Left renal pelvis (tissue), 4 donors: ENCODE measurements at regions not wholly inside any gene's neighbourhood (a gene's known extent, or its start where the extent isn't known, plus 50 kb on each side); places are given as distances from the start of the nearest gene placed in this dataset.

Experiments
- DNase-seq, 4 donors: peaks; one replicate each; pipeline ENCODE4 v3.0.0-alpha.2; 2013; ENCODE audit warnings: low read depth in 4 of 4, low spot score in 3 of 4

GRCh38 chr16:77551357-77551756 is 116.5 kb upstream of the ADAMTS18 start:
- no peak for DNase-seq

DNA sequence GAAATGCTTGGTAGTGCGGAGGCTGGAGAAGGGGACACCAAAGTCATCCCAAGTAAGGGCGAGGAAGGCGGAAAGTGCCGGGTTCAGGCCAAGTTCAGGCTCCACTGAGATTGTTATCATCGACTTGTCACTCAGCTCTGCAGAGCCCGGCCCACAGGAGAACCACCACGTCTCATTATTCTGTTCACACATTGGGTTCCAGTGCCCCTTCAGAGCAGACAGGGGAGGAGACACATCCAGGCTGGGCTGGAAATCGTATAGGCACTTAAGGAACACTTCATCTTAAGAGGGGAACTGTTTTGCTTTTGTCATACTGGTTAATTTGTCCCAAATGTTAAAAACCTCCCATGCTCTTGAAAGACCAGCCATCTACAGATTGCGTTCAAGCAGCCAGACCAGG is 118.3 kb upstream of the ADAMTS18 start:
- DNase-seq: no peak

DNA sequence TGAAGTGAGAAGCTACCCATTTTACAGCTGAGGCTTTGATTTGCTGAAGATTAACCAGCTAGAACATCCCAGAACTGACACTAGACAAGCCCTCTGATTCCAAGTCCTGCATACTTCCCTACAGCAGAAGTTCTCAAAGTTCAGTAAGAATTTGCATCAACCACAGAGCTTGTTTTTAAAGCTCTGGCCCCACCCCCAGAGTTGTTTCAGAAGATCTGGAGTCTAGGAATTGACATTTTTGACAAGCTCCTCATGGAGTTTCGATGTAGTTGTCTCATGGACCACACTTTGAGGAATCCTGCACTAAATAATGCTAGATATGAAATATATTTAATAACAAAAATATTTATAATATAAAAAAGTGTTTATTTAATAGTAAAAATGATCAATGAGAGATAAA is 120.3 kb upstream of the ADAMTS18 start:
- no peak for DNase-seq

GRCh38 chr16:77555791-77556190 is 121.0 kb upstream of the ADAMTS18 start:
- peak in 2 of 4 donors; percentile 19 to 24 for DNase-seq

DNA sequence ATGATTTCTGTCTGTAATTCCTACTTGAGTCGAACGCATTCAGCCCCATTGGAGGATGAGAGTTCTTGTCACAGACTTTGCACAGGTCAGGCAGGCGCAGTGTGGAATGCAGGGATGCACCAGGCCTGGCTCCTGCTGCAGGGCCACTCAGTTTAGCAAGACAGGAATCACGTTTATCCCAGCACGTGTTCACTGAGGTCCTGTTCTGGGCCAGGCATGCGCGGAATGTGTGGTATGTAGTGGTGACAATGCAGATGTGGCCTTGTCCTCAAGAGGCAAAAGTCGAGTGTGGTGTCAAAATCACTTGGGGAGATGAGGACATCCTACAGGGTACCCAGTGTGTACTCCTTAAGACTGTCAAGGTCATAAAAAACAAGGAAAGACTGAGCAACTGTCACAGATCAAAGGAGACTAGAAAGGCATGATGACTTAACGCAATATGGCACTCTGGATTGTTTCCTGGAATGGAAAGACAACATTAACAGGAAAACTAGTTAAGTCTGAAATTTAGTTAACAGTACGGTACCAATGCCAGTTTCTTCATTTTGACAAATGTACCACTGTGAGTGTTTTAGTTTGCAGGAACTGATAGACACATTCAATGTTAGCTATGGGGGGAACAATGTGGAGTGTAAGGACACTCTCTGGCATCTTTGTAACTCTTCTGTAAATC is 121.5 kb upstream of the ADAMTS18 start:
- peak in 2 of 4 donors; percentile 18 to 21 for DNase-seq

DNA sequence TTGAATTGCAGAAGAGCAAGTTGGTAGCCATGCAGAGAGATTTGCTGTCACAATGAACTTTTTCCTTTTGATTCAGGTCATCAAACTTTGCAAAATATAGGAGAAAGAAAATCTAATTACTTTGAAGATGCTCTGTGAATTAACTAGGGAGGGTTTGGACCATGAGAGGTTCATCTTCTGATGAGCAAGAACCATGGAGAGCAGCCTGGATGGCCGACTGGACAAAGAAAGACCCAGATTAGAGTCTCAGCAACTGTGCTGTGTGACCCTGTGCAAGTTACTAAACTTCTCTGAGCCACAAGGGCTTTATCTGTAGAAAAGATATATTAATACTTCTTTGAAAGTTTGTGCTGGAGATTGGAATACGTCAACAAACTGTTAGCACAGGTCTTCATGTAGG is 122.6 kb upstream of the ADAMTS18 start:
- DNase-seq: no peak

GRCh38 chr16:77558786-77559185 is 124.0 kb upstream of the ADAMTS18 start:
- no peak for DNase-seq

DNA sequence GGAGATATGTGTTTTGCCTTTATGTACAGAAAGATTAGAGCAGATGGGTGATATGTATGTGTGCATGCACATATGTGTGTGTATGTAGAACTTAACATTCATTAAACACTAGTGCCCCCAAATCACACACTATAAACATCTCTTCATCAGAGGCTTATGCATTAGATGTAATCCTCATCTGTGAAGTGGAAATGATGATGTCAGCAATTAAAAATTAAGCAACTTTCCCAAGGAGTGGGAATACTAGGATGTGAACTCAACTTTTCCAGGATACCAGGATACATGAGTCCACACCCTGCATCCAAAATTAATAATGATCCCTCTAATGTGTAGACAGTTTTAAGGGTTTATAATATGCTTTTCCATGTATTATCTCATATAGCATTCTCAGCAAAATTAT is 127.7 kb upstream of the ADAMTS18 start:
- DNase-seq: no peak

- DNase-seq: no peak
Measured at GRCh38 chr16:77564791-77565390, 130.1 kb upstream of the ADAMTS18 start.

DNA sequence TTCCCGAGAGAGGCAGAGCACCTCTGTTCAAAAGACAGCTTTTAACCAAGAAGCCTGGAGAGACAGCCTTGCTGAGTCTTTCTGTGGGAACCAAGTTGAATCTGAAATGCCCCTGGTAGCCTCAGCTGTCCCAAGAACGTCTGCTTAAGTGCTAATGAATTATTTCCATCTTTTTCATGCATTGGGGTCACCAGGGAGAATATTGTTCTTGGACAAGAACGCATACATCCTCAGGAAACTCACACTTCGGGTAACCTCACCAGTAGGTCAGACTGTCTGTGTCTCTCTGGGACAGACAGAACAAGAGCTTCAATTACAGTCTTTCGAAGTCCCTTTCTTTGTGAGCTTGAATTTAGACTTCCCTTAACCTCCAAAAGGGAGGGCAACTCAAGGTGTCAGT is 134.6 kb upstream of the ADAMTS18 start:
- no peak for DNase-seq

DNA sequence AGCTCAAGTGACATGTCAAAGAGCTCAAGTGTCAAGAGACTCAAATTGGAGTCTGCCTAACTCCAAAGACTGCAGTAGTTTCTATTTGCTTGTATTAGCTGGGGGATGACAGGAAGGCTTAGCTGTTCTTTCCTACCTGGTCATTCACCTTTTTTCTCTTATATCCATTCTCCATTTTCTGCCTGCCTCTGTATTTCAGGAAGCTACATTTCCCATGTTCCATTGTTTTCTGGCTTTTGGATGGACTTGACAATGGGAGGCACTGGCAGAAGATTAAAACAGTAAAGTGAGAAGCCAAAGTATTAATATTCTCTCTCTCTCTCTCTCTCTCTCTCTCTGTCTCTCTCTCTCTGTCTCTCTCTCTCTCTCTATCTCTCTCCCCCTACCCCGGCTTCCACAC is 135.7 kb upstream of the ADAMTS18 start:
- no peak for DNase-seq

DNA sequence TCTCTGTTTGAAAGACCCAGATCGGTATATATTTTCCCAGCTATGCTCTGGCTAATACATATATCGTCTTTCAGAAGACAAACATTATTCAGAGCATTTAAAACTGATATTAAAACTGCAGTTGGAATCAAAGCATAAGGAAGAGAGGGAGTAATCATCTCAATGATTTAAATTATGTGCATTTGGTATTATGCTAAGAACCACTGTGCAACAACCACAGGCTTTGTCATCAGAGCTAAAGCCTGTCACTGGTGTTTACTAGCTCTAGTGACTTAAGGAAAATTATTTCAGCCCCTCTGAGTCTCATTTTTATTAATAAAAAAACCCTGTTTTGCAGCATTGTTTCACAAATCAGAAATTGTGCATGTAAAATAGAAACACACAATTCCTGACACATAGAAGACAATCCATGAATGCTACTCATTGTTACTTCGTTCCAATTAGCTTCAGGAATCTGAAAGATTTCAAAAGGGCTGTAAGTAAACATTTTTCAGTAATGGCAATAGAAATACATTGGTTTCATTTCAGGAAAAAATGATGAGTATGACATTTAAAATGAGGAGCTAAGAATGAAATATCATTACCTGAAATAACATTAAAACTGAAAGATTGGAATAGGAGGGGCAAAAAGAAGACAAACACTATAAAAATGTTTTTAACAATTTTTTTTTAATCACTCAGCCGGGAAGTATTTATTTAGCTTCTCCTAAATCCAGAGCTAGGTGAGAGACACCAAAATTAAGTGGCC is 136.5 kb upstream of the ADAMTS18 start:
- no peak for DNase-seq

DNA sequence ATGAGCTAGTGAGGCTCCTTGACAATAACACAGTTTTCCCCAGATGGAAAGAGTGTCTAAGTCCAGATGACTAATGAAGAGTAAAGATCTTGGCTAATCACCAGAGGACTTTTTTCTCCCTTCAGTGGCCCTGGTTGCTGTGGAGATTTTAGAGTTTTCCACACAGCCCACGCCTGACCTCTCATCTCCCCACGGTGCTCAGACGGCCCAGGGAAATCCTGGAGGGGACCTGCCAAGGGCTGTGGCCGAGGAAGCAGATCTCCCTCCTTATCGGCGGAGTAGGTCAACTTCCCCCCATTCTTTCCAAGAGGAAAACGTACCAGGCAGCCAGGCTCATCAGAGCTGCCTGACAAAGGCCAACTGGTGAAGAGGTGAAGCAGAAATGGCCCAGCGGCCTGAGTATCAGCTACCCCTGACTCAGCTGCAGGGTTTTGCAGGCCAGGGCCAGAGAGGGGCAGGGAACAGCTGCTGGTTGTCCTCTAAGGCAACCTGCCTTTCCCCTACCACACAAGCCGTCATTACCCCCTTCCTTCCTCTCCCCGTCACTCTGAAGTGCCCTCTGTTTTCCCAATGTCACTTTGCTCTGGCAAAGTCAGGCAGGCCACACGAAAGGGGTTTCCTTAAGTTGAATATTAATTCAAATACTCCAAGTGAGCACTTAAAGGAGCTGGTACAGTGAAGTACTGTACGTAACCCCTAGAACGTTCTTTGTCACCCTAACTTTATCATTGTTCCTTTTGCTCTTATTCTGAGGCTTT is 140.2 kb upstream of the ADAMTS18 start:
- no peak for DNase-seq

DNA sequence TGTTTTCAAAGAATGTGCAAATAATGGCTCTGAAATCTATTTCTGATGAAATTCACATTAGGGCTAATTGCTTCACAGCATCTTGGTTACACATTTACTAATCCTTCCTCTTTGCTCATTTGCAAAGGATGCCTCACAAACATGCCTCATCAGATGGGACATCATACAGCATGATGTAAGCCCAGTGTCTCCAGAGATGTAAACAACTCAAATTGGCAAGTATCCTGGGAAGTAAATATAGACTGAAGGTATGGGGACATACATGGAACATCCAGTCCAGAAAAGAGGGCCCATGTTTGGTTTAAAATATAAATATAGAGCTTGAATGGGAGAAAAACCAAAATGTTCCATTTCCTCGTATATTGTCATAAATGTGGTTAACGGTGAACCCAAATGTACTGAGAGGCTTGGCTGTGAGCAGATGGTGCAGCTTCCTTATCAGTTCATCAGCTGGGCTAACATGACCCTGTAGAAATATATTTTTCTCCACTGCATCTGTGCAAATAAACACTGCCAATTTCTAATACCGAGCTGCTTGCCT is 142.9 kb upstream of the NUDT7 start:
- DNase-seq: no peak

DNA sequence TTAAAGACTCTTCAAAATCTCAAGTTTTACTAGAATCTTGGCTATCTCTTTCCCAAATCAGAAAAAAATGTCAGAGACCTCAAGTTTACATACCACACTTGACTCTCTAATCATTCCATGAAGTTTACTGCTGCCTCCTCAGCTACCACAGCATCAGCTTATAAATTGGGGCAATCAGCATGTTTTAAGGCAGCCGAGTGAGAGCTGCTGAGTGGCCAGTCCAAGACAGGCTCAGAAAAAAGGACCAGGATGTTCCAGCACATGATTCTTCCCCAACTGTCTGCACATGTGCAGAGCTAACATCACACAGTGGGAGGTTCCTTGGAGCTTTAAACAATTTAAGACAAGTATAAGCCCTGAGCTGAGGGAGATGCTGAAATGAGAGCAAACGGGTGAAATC is 140.6 kb upstream of the NUDT7 start:
- DNase-seq: no peak

GRCh38 chr16:77584205-77584859 is 138.0 kb upstream of the NUDT7 start:
- peak in 2 of 4 donors; percentile 25 to 34 for DNase-seq

DNA sequence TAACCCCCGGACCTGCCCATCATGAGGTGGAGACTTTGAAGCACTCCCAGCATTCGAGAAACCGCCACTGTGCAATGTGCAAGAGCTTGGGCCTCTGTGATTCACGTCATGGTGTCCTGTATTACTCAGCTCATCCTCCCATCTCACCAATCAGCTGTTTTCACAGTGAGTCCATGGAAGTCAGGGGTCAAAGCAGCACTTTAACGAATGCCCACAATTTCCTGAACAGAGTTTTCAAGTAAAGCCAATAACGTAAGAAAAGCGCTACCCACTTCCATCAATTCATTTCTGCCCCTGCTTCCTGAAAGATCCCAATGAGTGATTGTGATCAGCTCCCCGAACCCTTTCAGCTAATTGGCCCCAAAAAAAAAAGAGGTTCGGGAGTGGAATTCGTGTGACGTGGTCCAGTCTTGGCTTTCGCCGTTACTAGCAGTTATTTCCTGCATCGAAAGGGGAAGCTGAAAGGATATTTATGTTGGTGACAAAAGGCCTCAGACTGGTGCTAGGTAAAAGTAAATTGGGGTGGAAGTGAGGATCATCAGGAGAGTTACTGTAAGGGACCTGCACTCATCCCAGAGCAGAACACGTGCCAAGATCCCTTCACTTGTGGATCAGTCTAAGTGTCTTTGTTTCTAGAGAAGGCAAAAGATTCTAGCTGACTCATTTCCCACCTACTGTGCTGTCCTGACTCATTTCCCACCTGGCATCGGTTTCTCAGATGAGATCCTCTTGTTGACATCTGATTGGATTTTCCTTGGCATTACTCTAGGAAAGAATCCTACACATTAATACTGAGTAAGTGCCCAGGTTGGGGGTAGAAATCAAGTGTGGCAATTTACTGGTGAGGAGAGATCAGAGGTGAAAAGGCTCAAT is 136.7 kb upstream of the NUDT7 start:
- DNase-seq: no peak

- no peak for DNase-seq
Measured at GRCh38 chr16:77588389-77588788, 133.9 kb upstream of the NUDT7 start.

GRCh38 chr16:77589071-77589765 is 133.1 kb upstream of the NUDT7 start:
- DNase-seq: no peak
